AML-193 (cell line): ENCODE measurements at regions not wholly inside any gene's neighbourhood (a gene's known extent, or its start where the extent isn't known, plus 50 kb on each side); places are given as distances from the start of the nearest gene placed in this dataset.
"Not testable (repeated sequence)": the region's sequence is repeated elsewhere in the genome, so short reads cannot be mapped to it uniquely, and the experiment has no call there.

Experiments used
- DNase-seq, 2 experiments: peaks; one replicate each; lab custom pipeline; 2025; lab: John Stamatoyannopoulos, UW

GRCh38 chr6:12516070-12516469 is 200.5 kb upstream of the PHACTR1 start:
- no peak for DNase-seq

GRCh38 chr6:12522347-12522746 is 194.2 kb upstream of the PHACTR1 start:
- DNase-seq = no peak

DNA sequence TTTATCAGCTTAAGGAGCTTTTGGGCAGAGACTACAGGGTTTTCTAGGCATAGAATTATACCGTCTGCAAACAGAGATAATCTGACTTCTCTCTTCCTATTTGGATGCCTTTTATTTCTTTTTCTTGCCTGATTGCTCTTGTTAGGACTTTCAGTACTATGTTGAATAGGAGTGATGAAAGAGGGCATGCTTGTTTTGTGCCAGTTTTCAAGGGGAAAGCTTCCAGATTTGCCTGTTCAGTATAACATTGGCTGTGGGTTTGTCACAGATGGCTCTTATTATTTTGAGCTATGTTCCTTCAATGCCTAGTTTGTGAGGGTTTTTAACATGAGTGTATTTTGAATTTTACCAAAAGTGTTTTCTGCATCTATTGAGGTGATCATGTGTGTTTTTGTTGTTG is 192.8 kb upstream of the PHACTR1 start:
- no peak for DNase-seq

GRCh38 chr6:12525276-12525675 is 191.3 kb upstream of the PHACTR1 start:
- DNase-seq = no peak

DNA sequence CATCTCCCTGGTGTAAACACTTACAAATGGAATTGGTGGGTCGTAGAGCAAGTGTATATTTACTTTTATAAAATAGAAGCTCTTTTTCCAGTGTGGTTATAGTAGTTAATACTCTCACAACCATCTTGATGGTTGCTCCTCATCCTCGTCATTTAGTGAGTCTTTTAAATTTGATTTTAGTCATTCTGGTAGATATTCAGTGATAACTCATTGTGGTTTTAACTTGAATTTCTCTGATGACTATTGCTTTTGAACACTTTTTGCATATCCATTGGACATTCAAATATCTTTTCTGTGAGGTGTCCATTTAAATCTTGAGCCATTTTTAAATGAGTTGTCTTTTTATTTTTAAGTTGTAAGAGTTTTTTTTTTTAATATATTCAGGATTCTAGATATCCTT is 189.2 kb upstream of the PHACTR1 start:
- no peak for DNase-seq

- DNase-seq = no peak
Observed at GRCh38 chr6:12528136-12528535, 188.4 kb upstream of the PHACTR1 start.

- DNase-seq = no peak
Observed at GRCh38 chr6:12528581-12529363, 187.8 kb upstream of the PHACTR1 start.

GRCh38 chr6:12529364-12530019 is 187.1 kb upstream of the PHACTR1 start:
- DNase-seq = no peak

- DNase-seq = no peak
Observed at GRCh38 chr6:12530345-12530744, 186.2 kb upstream of the PHACTR1 start.

GRCh38 chr6:12533586-12533985 is 183.0 kb upstream of the PHACTR1 start:
- no peak for DNase-seq

DNA sequence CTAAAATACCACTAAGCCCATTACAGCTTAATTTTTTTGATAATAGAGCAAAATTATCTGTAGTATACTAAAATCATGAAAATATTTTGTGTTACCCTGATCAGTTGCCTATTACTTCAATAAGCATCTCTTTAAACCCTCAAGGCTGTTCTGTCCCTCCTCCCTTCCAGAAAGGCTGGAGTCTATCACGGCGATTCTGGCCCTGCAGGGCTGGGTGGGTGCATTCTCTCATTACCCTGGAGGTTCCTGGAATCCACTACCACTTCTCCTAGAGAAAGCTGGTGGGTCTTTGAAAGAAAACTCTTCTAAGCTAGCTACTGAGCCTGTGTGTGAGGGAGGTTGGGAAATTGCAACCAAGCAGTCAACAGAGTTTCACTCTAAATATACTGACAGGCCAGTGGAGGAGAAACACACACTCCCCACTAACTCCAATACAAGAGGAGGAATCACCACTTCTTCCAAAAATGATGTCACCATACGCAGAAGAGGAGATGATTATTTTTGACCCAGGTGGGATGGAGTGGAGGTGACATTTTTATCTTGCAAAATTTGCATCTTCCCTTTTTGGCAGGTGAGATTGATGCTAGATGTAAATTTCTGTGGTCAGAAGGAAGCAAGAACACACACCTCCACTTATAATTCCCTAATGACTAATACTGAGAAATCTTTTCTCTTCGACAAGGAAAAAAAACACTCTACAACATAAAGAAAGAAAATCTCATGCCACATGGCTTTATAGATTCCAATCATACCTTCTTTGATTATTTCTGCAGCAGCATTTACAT is 182.3 kb upstream of the PHACTR1 start:
- DNase-seq = no peak

GRCh38 chr6:12535586-12536314 is 180.8 kb upstream of the PHACTR1 start:
- DNase-seq = no peak

DNA sequence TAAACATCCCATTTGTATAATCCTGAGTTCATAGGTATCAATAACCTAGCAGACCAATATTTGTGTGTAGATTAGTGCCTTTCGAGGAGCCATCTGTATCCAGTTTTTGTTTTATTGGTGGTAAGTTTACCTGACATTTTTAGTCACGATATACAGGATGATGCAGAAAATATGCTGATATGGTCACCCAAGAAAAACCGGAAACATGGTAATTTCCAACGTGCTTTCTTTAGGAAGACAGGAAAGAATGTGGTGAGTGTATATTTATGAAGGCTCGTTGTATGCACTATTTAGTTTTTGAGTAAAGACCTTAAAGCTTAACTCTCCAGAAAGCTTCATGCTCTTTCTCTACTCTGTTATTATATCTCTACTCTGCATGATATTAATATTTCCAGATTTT is 180.2 kb upstream of the PHACTR1 start:
- DNase-seq = no peak

DNA sequence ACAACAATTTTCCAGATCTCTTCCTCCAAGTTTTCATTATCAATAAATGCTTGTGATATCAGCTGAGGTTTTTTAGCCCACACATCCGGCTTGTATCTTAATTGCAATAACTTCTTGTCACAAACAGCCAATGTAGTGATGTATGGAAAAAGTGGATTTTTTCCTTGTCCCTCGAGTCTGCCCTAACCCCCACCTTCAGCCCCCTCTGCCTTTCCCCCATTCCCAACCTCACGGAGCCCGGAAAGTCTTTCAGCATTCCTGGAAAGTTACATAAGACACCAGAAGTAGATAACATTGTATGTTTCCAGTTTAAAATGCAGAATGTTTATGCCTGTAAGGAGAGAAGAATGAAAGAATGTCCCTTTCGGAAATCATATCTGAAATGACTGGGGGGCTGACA is 179.2 kb upstream of the PHACTR1 start:
- no peak for DNase-seq

DNA sequence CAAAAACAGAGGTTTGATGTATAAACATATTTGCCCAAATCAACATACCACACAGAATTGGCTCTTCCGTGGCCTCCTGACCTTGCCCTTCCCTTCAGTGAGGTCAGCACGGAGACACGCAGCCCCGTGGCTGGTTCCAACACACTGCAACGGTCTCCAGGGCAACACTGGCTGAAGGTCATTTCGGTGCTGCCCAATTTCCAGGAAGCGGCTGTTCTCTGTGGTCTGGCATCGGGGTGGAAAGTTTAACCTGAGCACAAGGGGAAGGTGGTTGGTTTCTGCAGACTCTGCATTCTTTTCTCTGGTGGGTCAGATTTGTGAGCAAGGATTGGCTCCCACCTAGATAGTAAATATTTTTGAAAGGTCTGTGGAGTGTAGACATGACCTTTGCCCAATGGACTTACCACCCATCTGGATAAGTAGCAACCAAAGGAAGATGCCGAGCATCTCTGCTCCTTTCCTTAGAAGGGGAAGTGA is 177.6 kb upstream of the PHACTR1 start:
- DNase-seq = no peak

GRCh38 chr6:12542319-12543115 is 174.1 kb upstream of the PHACTR1 start:
- DNase-seq = not testable (repeated sequence)

DNA sequence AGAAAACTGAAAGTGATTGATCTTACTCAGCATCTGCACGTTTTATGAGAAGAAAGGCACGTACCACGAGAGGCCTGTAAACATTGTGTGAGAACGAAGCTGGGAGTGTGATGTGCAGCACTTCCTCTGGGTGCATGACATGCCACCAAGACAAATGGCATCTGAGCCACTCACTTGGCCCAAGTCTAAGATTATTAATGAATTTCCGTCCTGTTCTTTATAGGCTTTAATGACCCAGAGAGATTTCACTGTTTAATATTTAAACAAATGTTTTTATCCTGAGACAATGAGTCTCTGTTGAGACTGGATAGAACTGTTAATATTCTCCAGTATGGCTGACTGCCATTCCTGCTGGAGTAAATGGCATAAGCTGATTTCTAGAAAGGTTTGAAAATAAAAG is 172.6 kb upstream of the PHACTR1 start:
- DNase-seq = no peak

GRCh38 chr6:12544821-12545565 is 171.6 kb upstream of the PHACTR1 start:
- DNase-seq = no peak

DNA sequence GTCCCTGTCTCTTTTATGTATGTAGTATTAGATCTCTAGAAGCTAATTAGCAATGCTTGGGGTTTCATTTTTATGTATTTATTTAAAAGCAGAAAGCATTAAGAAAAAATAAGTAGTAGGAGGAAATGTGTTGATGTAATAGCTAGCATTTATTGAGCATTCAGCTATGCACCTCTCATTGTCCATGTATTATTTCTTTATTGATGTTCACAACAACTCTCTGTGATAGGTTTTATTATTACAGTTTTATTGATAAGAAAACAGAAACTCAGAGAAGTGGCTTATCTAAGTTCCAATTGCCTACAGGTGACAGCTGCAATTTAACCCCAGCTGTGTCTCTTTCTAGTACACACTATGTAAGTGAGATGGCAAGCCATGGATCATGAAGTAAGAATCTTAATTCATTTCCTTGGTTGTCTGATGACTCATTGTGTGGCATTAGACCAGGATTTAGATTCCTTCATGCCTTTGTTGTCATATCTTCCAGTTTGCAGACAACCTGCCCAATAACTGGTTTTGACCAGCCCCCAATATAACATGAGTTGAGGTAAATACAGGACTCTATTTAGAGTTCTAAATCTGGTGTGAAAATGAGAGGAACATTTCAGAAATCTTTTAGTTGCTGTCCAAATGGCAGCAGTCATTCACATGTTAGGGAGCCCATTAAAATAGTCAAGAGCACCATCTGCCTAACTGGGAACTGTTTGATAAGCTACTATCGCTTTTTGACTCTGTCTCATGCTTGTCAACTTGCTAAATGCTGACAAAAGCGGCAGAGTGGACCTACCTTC is 170.8 kb upstream of the PHACTR1 start:
- no peak for DNase-seq
